ENCODE measurements at regions not wholly inside any gene's neighbourhood (a gene's known extent, or its start where the extent isn't known, plus 50 kb on each side); places are given as distances from the start of the nearest gene placed in this dataset.

DNA sequence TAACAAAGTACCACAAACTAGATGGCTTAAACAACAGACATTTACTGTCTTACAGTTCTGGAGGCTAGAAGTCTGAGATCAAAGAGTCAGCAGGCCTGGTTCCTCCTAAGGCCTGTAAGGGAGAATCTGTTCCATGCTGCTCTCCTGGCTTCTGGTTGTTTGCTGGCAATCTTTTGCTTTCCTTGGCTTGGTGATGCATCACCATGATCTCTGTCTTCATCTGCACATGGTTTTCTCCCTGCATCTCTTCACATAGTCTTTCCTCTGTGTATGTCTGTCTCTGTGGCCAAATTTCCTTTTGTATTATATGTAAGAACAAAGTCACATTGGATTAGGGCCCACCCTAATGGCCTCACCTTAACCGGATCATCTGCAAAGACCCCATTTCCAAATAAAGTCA lies 168.5 kb downstream of the CAPZA3 start:
- no peak for DNase-seq (ENCODE audit: low read depth)
- TF ChIP-seq, protein P1, sequence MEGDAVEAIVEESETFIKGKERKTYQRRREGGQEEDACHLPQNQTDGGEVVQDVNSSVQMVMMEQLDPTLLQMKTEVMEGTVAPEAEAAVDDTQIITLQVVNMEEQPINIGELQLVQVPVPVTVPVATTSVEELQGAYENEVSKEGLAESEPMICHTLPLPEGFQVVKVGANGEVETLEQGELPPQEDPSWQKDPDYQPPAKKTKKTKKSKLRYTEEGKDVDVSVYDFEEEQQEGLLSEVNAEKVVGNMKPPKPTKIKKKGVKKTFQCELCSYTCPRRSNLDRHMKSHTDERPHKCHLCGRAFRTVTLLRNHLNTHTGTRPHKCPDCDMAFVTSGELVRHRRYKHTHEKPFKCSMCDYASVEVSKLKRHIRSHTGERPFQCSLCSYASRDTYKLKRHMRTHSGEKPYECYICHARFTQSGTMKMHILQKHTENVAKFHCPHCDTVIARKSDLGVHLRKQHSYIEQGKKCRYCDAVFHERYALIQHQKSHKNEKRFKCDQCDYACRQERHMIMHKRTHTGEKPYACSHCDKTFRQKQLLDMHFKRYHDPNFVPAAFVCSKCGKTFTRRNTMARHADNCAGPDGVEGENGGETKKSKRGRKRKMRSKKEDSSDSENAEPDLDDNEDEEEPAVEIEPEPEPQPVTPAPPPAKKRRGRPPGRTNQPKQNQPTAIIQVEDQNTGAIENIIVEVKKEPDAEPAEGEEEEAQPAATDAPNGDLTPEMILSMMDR (IDR thresholded peaks at IDR 0.05; ENCODE audit: control insufficient read depth, extremely low read depth, insufficient read depth): no peak
- H3K4me3 ChIP-seq (ENCODE audit: low read depth, low read length): no peak overlapping the region

DNA sequence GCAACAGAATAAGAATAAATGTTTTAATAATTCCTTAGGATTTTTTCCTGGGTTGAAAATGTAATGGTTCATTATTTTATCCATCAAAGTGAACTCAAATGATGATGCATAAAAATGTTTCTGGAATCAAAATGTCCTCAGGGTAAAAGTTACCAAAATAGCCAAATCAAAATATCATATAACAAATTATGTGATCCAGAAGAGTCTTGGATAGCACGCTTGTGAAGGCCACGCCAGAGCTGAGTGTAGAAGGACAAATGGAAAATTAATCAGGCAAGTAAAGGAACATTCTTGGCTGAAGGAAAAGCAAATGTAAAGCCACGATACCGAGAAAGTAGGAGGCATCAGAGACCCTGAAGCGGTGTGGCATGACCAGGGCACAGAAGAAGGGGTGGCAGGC lies 169.2 kb downstream of the CAPZA3 start:
- DNase-seq (ENCODE audit: low read depth): no peak
- TF ChIP-seq, protein P1 (IDR thresholded peaks at IDR 0.05; ENCODE audit: control insufficient read depth, extremely low read depth, insufficient read depth): no peak
- no peak overlapping the region for H3K4me3 ChIP-seq (ENCODE audit: low read depth, low read length)

DNA sequence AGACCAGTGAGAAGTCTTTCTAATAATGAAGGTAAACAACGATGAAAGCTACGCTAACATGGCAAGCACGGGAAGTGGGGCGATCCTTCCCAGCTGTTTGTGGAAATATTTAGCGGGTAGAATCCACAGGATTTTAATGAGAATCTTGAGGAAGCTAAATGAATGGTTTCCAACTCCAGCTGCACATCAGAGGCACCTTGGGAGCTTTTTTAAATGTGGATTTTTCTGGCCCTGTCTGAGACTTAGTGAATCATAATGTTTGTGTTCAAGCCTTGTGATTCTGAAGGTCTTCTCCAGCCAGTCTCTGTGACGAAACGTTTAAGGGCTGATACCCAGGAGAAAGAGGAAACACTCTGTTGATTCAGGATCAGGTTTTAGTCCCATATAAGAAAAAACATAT lies 169.8 kb downstream of the CAPZA3 start:
- TF ChIP-seq, protein P1 (IDR thresholded peaks at IDR 0.05; ENCODE audit: control insufficient read depth, extremely low read depth, insufficient read depth): no peak
- no peak for DNase-seq (ENCODE audit: low read depth)
- H3K4me3 ChIP-seq (ENCODE audit: low read depth, low read length): no peak overlapping the region

DNA sequence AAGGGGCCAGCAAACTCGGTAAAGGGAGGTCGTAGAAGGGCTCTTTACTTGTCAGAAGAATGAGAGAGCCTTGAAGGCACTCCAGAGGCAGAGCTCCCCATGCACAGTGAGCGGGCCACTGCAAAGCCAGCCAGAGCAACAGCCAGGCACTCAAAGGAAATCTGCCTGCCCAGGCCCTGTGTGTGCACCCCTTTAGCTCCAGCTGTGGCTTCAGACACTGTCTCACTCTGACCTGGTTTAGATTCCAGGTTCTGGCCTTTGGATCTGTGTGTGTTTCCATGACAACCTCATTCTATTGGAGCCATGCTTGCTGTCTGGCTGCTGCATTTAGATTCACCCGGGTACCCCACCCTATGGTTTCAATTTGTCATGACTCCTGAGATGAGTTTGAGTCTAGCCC lies 170.3 kb downstream of the CAPZA3 start:
- no peak overlapping the region for H3K4me3 ChIP-seq (ENCODE audit: low read depth, low read length)
- TF ChIP-seq, protein P1 (IDR thresholded peaks at IDR 0.05; ENCODE audit: control insufficient read depth, extremely low read depth, insufficient read depth): no peak
- no peak for DNase-seq (ENCODE audit: low read depth)

DNA sequence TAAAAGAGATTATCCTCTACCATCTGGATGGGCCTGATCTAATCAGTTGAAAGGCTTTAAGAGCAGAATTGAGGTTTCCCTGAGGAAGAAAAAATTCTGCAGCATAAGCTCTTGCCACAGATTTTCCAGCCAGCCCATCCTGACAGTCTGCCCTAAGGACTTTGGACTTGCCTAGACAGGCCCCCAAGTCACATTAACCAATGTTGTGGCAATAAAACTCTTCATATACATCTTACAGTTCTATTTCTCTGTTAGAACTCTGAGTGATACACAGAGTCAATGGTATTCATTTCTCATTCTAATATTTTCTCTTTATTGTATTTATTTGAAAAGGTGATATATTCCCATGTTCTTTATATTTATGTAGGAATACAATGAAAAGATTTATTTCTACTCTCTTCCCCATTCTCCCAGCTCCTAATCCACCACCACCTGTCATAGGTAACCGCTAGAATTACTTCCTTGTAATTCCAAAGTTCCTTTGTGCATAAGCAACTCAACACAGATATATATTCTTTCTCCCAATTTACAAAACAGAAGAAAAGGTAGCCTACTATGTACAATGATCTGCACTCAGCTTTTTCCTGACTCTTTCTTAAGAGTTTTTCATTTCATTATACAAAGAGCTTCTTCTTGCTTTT lies 182.1 kb downstream of the CAPZA3 start:
- DNase-seq (ENCODE audit: low read depth): no peak
- TF ChIP-seq, protein P1 (IDR thresholded peaks at IDR 0.05; ENCODE audit: control insufficient read depth, extremely low read depth, insufficient read depth): no peak
- H3K4me3 ChIP-seq (ENCODE audit: low read depth, low read length): no peak overlapping the region

DNA sequence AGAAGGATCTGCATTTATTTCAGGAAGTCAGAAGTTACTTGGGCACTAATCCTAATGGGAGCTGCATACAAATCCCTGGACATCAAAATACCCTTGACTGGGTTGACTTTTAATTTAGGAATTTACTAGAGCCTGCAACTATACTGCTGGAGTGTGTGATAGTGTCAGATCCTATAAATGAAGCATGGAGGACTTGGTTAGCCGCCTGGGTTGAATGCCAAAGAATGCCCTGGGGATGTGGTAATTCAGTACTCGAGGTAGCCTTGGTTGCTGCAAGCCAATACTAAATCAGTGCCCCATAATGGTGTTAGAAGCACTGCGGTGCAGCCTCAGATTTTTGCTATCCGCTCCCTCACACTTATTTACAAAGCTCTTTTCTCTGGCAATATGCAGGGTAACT lies 184.9 kb downstream of the CAPZA3 start:
- no peak for DNase-seq (ENCODE audit: low read depth)
- no peak overlapping the region for H3K4me3 ChIP-seq (ENCODE audit: low read depth, low read length)
- TF ChIP-seq, protein P1 (IDR thresholded peaks at IDR 0.05; ENCODE audit: control insufficient read depth, extremely low read depth, insufficient read depth): no peak

DNA sequence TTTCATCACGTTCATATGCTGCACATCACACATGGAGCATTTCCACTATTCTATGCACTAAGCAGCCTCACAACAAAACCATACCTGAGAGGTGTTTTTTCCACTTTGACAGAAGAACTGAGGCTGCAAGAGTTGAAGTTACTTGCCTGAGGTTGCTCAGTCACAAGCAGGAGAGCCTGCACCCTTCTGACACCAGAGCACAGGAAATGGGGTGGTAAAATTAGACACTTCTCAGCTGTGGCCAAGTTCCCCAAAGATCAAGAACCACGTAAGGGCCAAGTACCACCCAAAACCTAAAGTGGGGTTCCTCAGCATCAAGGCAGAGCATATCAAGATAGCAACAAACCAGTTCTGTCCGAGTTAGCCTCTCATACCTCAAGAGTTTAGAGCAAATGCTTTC lies 185.8 kb downstream of the CAPZA3 start:
- no peak for DNase-seq (ENCODE audit: low read depth)
- H3K4me3 ChIP-seq (ENCODE audit: low read depth, low read length): no peak overlapping the region
- TF ChIP-seq, protein P1 (IDR thresholded peaks at IDR 0.05; ENCODE audit: control insufficient read depth, extremely low read depth, insufficient read depth): no peak

Data from LNCaP clone FGC (cell line).